ENCODE measurements at regions not wholly inside any gene's neighbourhood (a gene's known extent, or its start where the extent isn't known, plus 50 kb on each side); places are given as distances from the start of the nearest gene placed in this dataset.

- no peak for FAIRE-seq
- Histone ChIP-seq H3K9me3 (ENCODE audit: control insufficient read depth, low read depth, low read length) (no peaks in the 10 kb centered on the region), H4K20me1 (ENCODE audit: control insufficient read depth, extremely low read depth, insufficient read depth, low read length) (no peaks in the 10 kb centered on the region), H3K79me2 (ENCODE audit: control insufficient read depth, insufficient read depth, low read length) (no peaks in the 10 kb centered on the region), H3K27ac (ENCODE audit: control insufficient read depth, insufficient read depth, low read length) (no peak overlapping the region), H3K27me3 (ENCODE audit: control insufficient read depth, extremely low read depth, insufficient read depth, low read length) (no peaks in the 10 kb centered on the region), H3K9me1 (ENCODE audit: control insufficient read depth, extremely low read depth, insufficient read depth, low read length) (no peaks in the 10 kb centered on the region), H3K4me1 (ENCODE audit: control insufficient read depth, extremely low read depth, insufficient read depth, low read length) (no peaks in the 10 kb centered on the region), H3K4me2 (ENCODE audit: control insufficient read depth, extremely low read depth, insufficient read depth, low read depth, low read length) (no peak overlapping the region), H3K36me3 (ENCODE audit: control insufficient read depth in 2 of 2, extremely low read depth in 1 of 2, insufficient read depth in 2 of 2, low read length in 2 of 2) (no peaks in the 10 kb centered on the region), H2AFZ (ENCODE audit: control insufficient read depth, low read length) (no peak overlapping the region), H3K4me3 (ENCODE audit: control insufficient read depth in 2 of 3, extremely low read depth in 1 of 3, insufficient read depth in 2 of 3, low read depth in 1 of 3, low read length in 3 of 3) (no peak overlapping the region), H3K9ac (ENCODE audit: control insufficient read depth, extremely low read depth, insufficient read depth, low read length) (no peak overlapping the region)
- dilution Hi-C loops (cut with MboI; ENCODE audit: extremely low pct_ligation_motif_present, low sequenced_read_pairs) = no loop called here
- no peak for DNase-seq (ENCODE audit: low read depth, low spot score)
- TF ChIP-seq EZH2 (IDR thresholded peaks at IDR 0.05; ENCODE audit: low read length) = no peak
- no peak for TF ChIP-seq CTCF (optimal IDR thresholded peaks at IDR 0.05 in 1 of 3, IDR thresholded peaks at IDR 0.05 in 1 of 3, conservative IDR thresholded peaks at IDR 0.05 in 1 of 3; ENCODE audit: extremely low read depth in 1 of 3, insufficient read depth in 2 of 3, low read length in 3 of 3)
Measured at GRCh38 chr5:118301696-118302095, 686.7 kb downstream of the DTWD2 start.

GRCh38 chr5:118295045-118295444, 693.3 kb downstream of the DTWD2 start:
- no peaks in the 10 kb centered on the region for H4K20me1 ChIP-seq (ENCODE audit: control insufficient read depth, extremely low read depth, insufficient read depth, low read length)
- FAIRE-seq (no peak), DNase-seq (ENCODE audit: low read depth, low spot score) (no peak)
- no peaks in the 10 kb centered on the region for H3K79me2 ChIP-seq (ENCODE audit: control insufficient read depth, insufficient read depth, low read length)
- TF ChIP-seq EZH2 (IDR thresholded peaks at IDR 0.05; ENCODE audit: low read length) = no peak
- TF ChIP-seq CTCF (optimal IDR thresholded peaks at IDR 0.05 in 1 of 3, IDR thresholded peaks at IDR 0.05 in 1 of 3, conservative IDR thresholded peaks at IDR 0.05 in 1 of 3; ENCODE audit: extremely low read depth in 1 of 3, insufficient read depth in 2 of 3, low read length in 3 of 3) = no peak
- no peak overlapping the region for H3K27ac ChIP-seq (ENCODE audit: control insufficient read depth, insufficient read depth, low read length)
- dilution Hi-C loops (cut with MboI; ENCODE audit: extremely low pct_ligation_motif_present, low sequenced_read_pairs) = no loop called here
- H3K4me2 ChIP-seq (ENCODE audit: control insufficient read depth, extremely low read depth, insufficient read depth, low read depth, low read length) = no peak overlapping the region
- no peaks in the 10 kb centered on the region for H3K4me1 ChIP-seq (ENCODE audit: control insufficient read depth, extremely low read depth, insufficient read depth, low read length)
- H3K9me3 ChIP-seq (ENCODE audit: control insufficient read depth, low read depth, low read length) = no peaks in the 10 kb centered on the region
- H3K27me3 ChIP-seq (ENCODE audit: control insufficient read depth, extremely low read depth, insufficient read depth, low read length) = no peaks in the 10 kb centered on the region
- no peaks in the 10 kb centered on the region for H3K9me1 ChIP-seq (ENCODE audit: control insufficient read depth, extremely low read depth, insufficient read depth, low read length)
- no peaks in the 10 kb centered on the region for H3K36me3 ChIP-seq (ENCODE audit: control insufficient read depth in 2 of 2, extremely low read depth in 1 of 2, insufficient read depth in 2 of 2, low read length in 2 of 2)
- no peak overlapping the region for H2AFZ ChIP-seq (ENCODE audit: control insufficient read depth, low read length)
- no peak overlapping the region for H3K4me3 ChIP-seq (ENCODE audit: control insufficient read depth in 2 of 3, extremely low read depth in 1 of 3, insufficient read depth in 2 of 3, low read depth in 1 of 3, low read length in 3 of 3)
- no peak overlapping the region for H3K9ac ChIP-seq (ENCODE audit: control insufficient read depth, extremely low read depth, insufficient read depth, low read length)

All from keratinocyte (primary cell).